ENCODE measurements at regions not wholly inside any gene's neighbourhood (a gene's known extent, or its start where the extent isn't known, plus 50 kb on each side); places are given as distances from the start of the nearest gene placed in this dataset.
A peak's percentile ranks its signal among the peaks of the same experiment; 100 is the strongest.

- peak; percentile 47 for DNase-seq (ENCODE audit: low read depth)
- no peak overlapping the region for H3K4me3 ChIP-seq (ENCODE audit: low read length)
- TF ChIP-seq, protein P1, sequence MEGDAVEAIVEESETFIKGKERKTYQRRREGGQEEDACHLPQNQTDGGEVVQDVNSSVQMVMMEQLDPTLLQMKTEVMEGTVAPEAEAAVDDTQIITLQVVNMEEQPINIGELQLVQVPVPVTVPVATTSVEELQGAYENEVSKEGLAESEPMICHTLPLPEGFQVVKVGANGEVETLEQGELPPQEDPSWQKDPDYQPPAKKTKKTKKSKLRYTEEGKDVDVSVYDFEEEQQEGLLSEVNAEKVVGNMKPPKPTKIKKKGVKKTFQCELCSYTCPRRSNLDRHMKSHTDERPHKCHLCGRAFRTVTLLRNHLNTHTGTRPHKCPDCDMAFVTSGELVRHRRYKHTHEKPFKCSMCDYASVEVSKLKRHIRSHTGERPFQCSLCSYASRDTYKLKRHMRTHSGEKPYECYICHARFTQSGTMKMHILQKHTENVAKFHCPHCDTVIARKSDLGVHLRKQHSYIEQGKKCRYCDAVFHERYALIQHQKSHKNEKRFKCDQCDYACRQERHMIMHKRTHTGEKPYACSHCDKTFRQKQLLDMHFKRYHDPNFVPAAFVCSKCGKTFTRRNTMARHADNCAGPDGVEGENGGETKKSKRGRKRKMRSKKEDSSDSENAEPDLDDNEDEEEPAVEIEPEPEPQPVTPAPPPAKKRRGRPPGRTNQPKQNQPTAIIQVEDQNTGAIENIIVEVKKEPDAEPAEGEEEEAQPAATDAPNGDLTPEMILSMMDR (IDR thresholded peaks at IDR 0.05; ENCODE audit: insufficient read depth, low read depth, low read length, missing control alignments): peak; percentile 68
Observed at GRCh38 chr3:21170964-21171363, 580.0 kb downstream of the ZNF385D start.

GRCh38 chr3:21169948-21170347 lies 581.1 kb downstream of the ZNF385D start:
- H3K4me3 ChIP-seq (ENCODE audit: low read length): no peak overlapping the region
- TF ChIP-seq, protein P1 (IDR thresholded peaks at IDR 0.05; ENCODE audit: insufficient read depth, low read depth, low read length, missing control alignments): no peak
- no peak for DNase-seq (ENCODE audit: low read depth)

DNA sequence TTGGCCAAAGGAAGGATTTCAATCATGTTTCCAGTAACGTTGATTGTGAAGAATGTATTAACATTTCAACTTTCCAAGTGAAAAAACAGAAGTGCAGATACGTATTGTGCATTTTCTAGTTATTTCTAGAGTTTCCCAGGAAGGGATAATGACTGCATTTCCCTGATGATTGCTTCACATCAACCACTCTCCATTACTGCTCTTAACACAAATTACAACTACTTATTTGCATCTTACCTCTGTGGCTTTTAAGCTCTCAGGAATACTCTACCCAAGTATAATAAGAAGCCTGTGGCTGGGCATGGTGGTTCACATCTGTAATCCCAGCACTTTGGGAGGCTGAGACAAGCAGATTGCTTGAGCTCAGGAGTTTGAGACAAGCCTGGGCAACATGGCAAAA lies 582.5 kb downstream of the ZNF385D start:
- TF ChIP-seq, protein P1 (IDR thresholded peaks at IDR 0.05; ENCODE audit: insufficient read depth, low read depth, low read length, missing control alignments): no peak
- H3K4me3 ChIP-seq (ENCODE audit: low read length): no peak overlapping the region
- DNase-seq (ENCODE audit: low read depth): no peak

DNA sequence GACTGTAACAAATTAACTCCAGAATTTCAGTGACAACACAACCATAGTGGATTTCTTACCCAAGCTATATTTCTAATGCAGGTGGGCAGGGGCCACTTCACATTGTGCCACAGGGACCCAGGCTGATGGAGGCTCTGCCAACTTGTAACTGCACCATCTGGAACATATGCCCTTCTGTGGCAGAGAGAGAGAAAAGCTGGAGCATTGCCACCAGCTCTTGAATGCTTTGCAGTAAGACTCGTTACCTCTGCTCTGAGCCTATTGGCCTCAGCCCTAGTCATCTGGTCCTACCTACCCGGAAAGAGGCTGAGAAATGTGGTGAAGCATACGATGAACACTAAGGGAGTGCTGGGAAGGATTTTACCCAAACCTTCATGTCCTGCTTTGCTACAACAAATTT lies 587.1 kb downstream of the ZNF385D start:
- no peak for DNase-seq (ENCODE audit: low read depth)
- TF ChIP-seq, protein P1 (IDR thresholded peaks at IDR 0.05; ENCODE audit: insufficient read depth, low read depth, low read length, missing control alignments): no peak
- no peak overlapping the region for H3K4me3 ChIP-seq (ENCODE audit: low read length)

DNA sequence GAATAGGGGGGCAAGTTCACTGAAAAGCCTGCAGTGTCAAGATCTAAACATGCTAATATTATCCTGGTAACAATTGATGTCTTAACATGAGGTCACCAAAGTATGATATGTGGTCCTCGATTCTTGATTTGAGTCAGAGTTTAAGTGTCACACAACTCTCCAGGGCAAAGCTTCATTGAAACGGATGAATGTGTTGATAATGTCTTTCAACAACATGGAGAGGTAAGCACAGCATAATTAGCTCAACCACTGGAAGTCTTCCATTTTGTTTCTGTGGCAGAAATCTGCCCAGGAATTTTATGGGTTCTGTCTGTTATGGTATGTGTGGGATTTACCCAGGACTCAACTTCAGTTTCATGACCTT lies 591.5 kb downstream of the ZNF385D start:
- TF ChIP-seq, protein P1 (IDR thresholded peaks at IDR 0.05; ENCODE audit: insufficient read depth, low read depth, low read length, missing control alignments): no peak
- no peak overlapping the region for H3K4me3 ChIP-seq (ENCODE audit: low read length)
- no peak for DNase-seq (ENCODE audit: low read depth)

- TF ChIP-seq, protein P1 (IDR thresholded peaks at IDR 0.05; ENCODE audit: insufficient read depth, low read depth, low read length, missing control alignments): no peak
- no peak overlapping the region for H3K4me3 ChIP-seq (ENCODE audit: low read length)
- peak; percentile 26 for DNase-seq (ENCODE audit: low read depth)
Observed at GRCh38 chr3:21158861-21159542, 592.0 kb downstream of the ZNF385D start.

GRCh38 chr3:21154911-21155310 lies 596.1 kb downstream of the ZNF385D start:
- TF ChIP-seq, protein P1 (IDR thresholded peaks at IDR 0.05; ENCODE audit: insufficient read depth, low read depth, low read length, missing control alignments): no peak
- no peak for DNase-seq (ENCODE audit: low read depth)
- no peak overlapping the region for H3K4me3 ChIP-seq (ENCODE audit: low read length)

Data from epithelial cell of esophagus (primary cell).